ENCODE measurements at regions not wholly inside any gene's neighbourhood (a gene's known extent, or its start where the extent isn't known, plus 50 kb on each side); places are given as distances from the start of the nearest gene placed in this dataset.
A peak's percentile ranks its signal among the peaks of the same experiment; 100 is the strongest.
"Not testable (repeated sequence)": the region's sequence is repeated elsewhere in the genome, so short reads cannot be mapped to it uniquely, and the experiment has no call there.

- WGBS (ENCODE audit: insufficient coverage), result 96% methylated on average over 6 of the region's 9 CpGs
- H3K36me3 Mint-ChIP-seq; H3K27ac Mint-ChIP-seq; H3K4me3 ChIP-seq (ENCODE audit: low read length); DNase-seq; intact Hi-C loops (cut with micrococcal nuclease); H3K4me1 Mint-ChIP-seq; H3K4me3 Mint-ChIP-seq; H3K9me3 ChIP-seq (ENCODE audit: control insufficient read depth, insufficient read depth, low read length); H3K27me3 ChIP-seq (ENCODE audit: control insufficient read depth, insufficient read depth, low read length); ATAC-seq; H3K4me1 ChIP-seq (ENCODE audit: control insufficient read depth, insufficient read depth, low read length); H3K27ac ChIP-seq (ENCODE audit: low read length); H3K9me3 Mint-ChIP-seq; H3K36me3 ChIP-seq (ENCODE audit: control insufficient read depth, insufficient read depth, low read length); H3K27me3 Mint-ChIP-seq (ENCODE audit: low read depth in 2 of 2): not testable (repeated sequence)
Measured at GRCh38 chr5:69907941-69908340, 117.1 kb upstream of the SERF1B start.

- H3K4me3 ChIP-seq (ENCODE audit: low read length); H3K9me3 Mint-ChIP-seq; ATAC-seq; H3K36me3 Mint-ChIP-seq; H3K9me3 ChIP-seq (ENCODE audit: control insufficient read depth, insufficient read depth, low read length); H3K36me3 ChIP-seq (ENCODE audit: control insufficient read depth, insufficient read depth, low read length); H3K4me1 ChIP-seq (ENCODE audit: control insufficient read depth, insufficient read depth, low read length); H3K4me3 Mint-ChIP-seq; H3K27ac Mint-ChIP-seq; H3K27ac ChIP-seq (ENCODE audit: low read length); H3K27me3 ChIP-seq (ENCODE audit: control insufficient read depth, insufficient read depth, low read length); H3K27me3 Mint-ChIP-seq (ENCODE audit: low read depth in 2 of 2); H3K4me1 Mint-ChIP-seq; intact Hi-C loops (cut with micrococcal nuclease): not testable (repeated sequence)
- DNase-seq, result peak in 1 of 2 donors; percentile 13
- 98% methylated on average over 2 of the region's 10 CpGs for WGBS (ENCODE audit: insufficient coverage)
Measured at GRCh38 chr5:69913771-69914170, 111.3 kb upstream of the SERF1B start.

All from natural killer cell (primary cell).